ENCODE measurements at regions not wholly inside any gene's neighbourhood (a gene's known extent, or its start where the extent isn't known, plus 50 kb on each side); places are given as distances from the start of the nearest gene placed in this dataset.

GRCh38 chr7:82672078-82672477, 228.5 kb upstream of the CACNA2D1 start:
- Histone ChIP-seq H4K20me1 (ENCODE audit: insufficient read depth) (no peaks in the 10 kb centered on the region), H3K27me3 (ENCODE audit: insufficient read depth, low read length) (no peaks in the 10 kb centered on the region), H3K4me3 (replicated peaks in 1 of 2; ENCODE audit: low read depth in 1 of 2, low read length in 2 of 2) (no peak overlapping the region), H2AFZ (ENCODE audit: low read depth, low read length, poor library complexity, severe bottlenecking) (no peak overlapping the region), H3K79me2 (ENCODE audit: insufficient read depth, low read length) (no peaks in the 10 kb centered on the region), H3K9me2 (ENCODE audit: insufficient read depth) (no peaks in the 10 kb centered on the region), H3K36me3 (ENCODE audit: control insufficient read depth in 1 of 2, insufficient read depth in 2 of 2, low read length in 2 of 2) (no peaks in the 10 kb centered on the region), H3K4me2 (ENCODE audit: low read length) (no peak overlapping the region), H3K4me1 (ENCODE audit: control insufficient read depth in 1 of 2, insufficient read depth in 2 of 2, low read length in 2 of 2) (no peaks in the 10 kb centered on the region), H3K27ac (ENCODE audit: low read depth, low read length) (no peak overlapping the region), H3K9me3 (ENCODE audit: control insufficient read depth in 1 of 2, insufficient read depth in 1 of 2, low read depth in 1 of 2, low read length in 2 of 2) (no peaks in the 10 kb centered on the region), H3K9ac (ENCODE audit: low read length) (no peak overlapping the region)
- ChIA-PET POLR2A (no interaction called here), CTCF (no interaction called here), RAD21 (ENCODE audit: low non-redundant PET in 1 of 2, low total read pairs in 2 of 2, uncharacterized antibody in 2 of 2, unreplicated experiment in 2 of 2) (no interaction called here)
- no peak for DNase-seq (ENCODE audit: low read depth, low spot score)
- ATAC-seq = no peak
- intact Hi-C loops (cut with micrococcal nuclease) = no loop called here
- no peak for TF ChIP-seq REST (IDR thresholded peaks at IDR 0.05; ENCODE audit: low read depth)
- TF ChIP-seq ELF1 (IDR thresholded peaks at IDR 0.05; ENCODE audit: borderline replicate concordance, low read depth) = no peak
- TF ChIP-seq, protein P1, sequence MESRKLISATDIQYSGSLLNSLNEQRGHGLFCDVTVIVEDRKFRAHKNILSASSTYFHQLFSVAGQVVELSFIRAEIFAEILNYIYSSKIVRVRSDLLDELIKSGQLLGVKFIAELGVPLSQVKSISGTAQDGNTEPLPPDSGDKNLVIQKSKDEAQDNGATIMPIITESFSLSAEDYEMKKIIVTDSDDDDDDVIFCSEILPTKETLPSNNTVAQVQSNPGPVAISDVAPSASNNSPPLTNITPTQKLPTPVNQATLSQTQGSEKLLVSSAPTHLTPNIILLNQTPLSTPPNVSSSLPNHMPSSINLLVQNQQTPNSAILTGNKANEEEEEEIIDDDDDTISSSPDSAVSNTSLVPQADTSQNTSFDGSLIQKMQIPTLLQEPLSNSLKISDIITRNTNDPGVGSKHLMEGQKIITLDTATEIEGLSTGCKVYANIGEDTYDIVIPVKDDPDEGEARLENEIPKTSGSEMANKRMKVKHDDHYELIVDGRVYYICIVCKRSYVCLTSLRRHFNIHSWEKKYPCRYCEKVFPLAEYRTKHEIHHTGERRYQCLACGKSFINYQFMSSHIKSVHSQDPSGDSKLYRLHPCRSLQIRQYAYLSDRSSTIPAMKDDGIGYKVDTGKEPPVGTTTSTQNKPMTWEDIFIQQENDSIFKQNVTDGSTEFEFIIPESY (IDR thresholded peaks at IDR 0.05; ENCODE audit: extremely low read depth, insufficient replicate concordance, low read length) = no peak
- TF ChIP-seq ATF3 (IDR thresholded peaks at IDR 0.05) = no peak
- TF ChIP-seq POLR2AphosphoS5 (IDR thresholded peaks at IDR 0.05; ENCODE audit: low read depth, low read length) = no peak
- TF ChIP-seq CBX3 (IDR thresholded peaks at IDR 0.05; ENCODE audit: low read depth) = no peak
- TF ChIP-seq EZH2phosphoT487 (IDR thresholded peaks at IDR 0.05; ENCODE audit: borderline replicate concordance) = no peak
- no peak for TF ChIP-seq EZH2 (IDR thresholded peaks at IDR 0.05)
- no peak for TF ChIP-seq FOSL1 (IDR thresholded peaks at IDR 0.05; ENCODE audit: low read depth)
- no peak for TF ChIP-seq ZNF274 (IDR thresholded peaks at IDR 0.05; ENCODE audit: low read depth, low read length)
- TF ChIP-seq POLR2A (IDR thresholded peaks at IDR 0.05; ENCODE audit: borderline replicate concordance, extremely low read depth, insufficient read depth, insufficient read length) = no peak
- TF ChIP-seq RAD21 (IDR thresholded peaks at IDR 0.05; ENCODE audit: low read depth) = no peak
- no peak for TF ChIP-seq ZFX (IDR thresholded peaks at IDR 0.05)
- no peak for TF ChIP-seq SIN3A (IDR thresholded peaks at IDR 0.05; ENCODE audit: low read depth)
- no peak for TF ChIP-seq JUND (IDR thresholded peaks at IDR 0.05)
- TF ChIP-seq, protein P2, sequence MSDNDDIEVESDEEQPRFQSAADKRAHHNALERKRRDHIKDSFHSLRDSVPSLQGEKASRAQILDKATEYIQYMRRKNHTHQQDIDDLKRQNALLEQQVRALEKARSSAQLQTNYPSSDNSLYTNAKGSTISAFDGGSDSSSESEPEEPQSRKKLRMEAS (IDR thresholded peaks at IDR 0.05) = no peak
- no peak for TF ChIP-seq YY1 (IDR thresholded peaks at IDR 0.05; ENCODE audit: extremely low read depth, insufficient replicate concordance, low read depth, low read length)
- BruUV-seq (replicated peaks) = no TSS peak
